NOMO-1 (cell line): ENCODE measurements at regions not wholly inside any gene's neighbourhood (a gene's known extent, or its start where the extent isn't known, plus 50 kb on each side); places are given as distances from the start of the nearest gene placed in this dataset.
"Not testable (repeated sequence)": the region's sequence is repeated elsewhere in the genome, so short reads cannot be mapped to it uniquely, and the experiment has no call there.

Experiments
- DNase-seq, 2 experiments: peaks; one replicate each; lab custom pipeline; 2025; ENCODE audit not compliant: unreplicated experiment in 2 of 2; lab: John Stamatoyannopoulos, UW

GRCh38 chr12:18008642-18009041, 81.4 kb downstream of the RERGL start:
- no peak for DNase-seq

- no peak for DNase-seq
Observed at GRCh38 chr12:17999174-17999801, 90.7 kb downstream of the RERGL start.

- DNase-seq = peak in 1 of 2 experiments; percentile 42
Observed at GRCh38 chr12:17992002-17992656, 97.9 kb downstream of the RERGL start.

- no peak for DNase-seq
Observed at GRCh38 chr12:17982556-17982955, 107.4 kb downstream of the RERGL start.

- DNase-seq = no peak
Observed at GRCh38 chr12:17976202-17976601, 113.8 kb downstream of the RERGL start.

GRCh38 chr12:17975763-17976162, 114.2 kb downstream of the RERGL start:
- no peak for DNase-seq

- no peak for DNase-seq
Observed at GRCh38 chr12:17975239-17975638, 114.8 kb downstream of the RERGL start.

- DNase-seq = no peak
Observed at GRCh38 chr12:17971850-17972249, 118.1 kb downstream of the RERGL start.

GRCh38 chr12:17954788-17955187, 135.2 kb downstream of the RERGL start:
- DNase-seq = no peak

GRCh38 chr12:17950898-17951297, 139.1 kb downstream of the RERGL start:
- no peak for DNase-seq

GRCh38 chr12:17949558-17950141, 140.3 kb downstream of the RERGL start:
- no peak for DNase-seq

GRCh38 chr12:17928708-17929366, 161.2 kb downstream of the RERGL start:
- no peak for DNase-seq

- DNase-seq = no peak
Observed at GRCh38 chr12:17918013-17918412, 172.0 kb downstream of the RERGL start.

- no peak for DNase-seq
Observed at GRCh38 chr12:17884581-17884980, 205.4 kb downstream of the RERGL start.

GRCh38 chr12:17878714-17879113, 211.3 kb downstream of the RERGL start:
- DNase-seq = no peak

- no peak for DNase-seq
Observed at GRCh38 chr12:17875230-17875629, 214.8 kb downstream of the RERGL start.

GRCh38 chr12:17866802-17867201, 223.2 kb downstream of the RERGL start:
- no peak for DNase-seq

GRCh38 chr12:17855548-17855947, 234.4 kb downstream of the RERGL start:
- DNase-seq = not testable (repeated sequence)

- no peak for DNase-seq
Observed at GRCh38 chr12:17853054-17853453, 236.9 kb downstream of the RERGL start.

- DNase-seq = no peak
Observed at GRCh38 chr12:17841496-17841895, 248.5 kb downstream of the RERGL start.

- DNase-seq = no peak
Observed at GRCh38 chr12:17829813-17830212, 260.2 kb downstream of the RERGL start.

- DNase-seq = no peak
Observed at GRCh38 chr12:17818931-17819330, 271.1 kb downstream of the RERGL start.
